CD14-positive monocyte (primary cell): ENCODE measurements at regions not wholly inside any gene's neighbourhood (a gene's known extent, or its start where the extent isn't known, plus 50 kb on each side); places are given as distances from the start of the nearest gene placed in this dataset.

Experiments
- DNase-seq, 3 donors: peaks; one replicate each; pipeline ENCODE4 v3.0.0-alpha.2; 2011 to 2022
- H2AFZ ChIP-seq: 2 replicates; pipeline ENCODE4 v1.6.0; 2012; ENCODE audit warnings: mild to moderate bottlenecking, low read depth, low read length, inconsistent platforms; ENCODE audit not compliant: insufficient read depth, poor library complexity, severe bottlenecking
- H3K27ac ChIP-seq, 2 donors: 1 replicate in 1 of 2; 2 replicates in 1 of 2; pipeline ENCODE4 v1.5.1; 2012 to 2013; ENCODE audit warnings: low read length in 2 of 2, control low read depth in 1 of 2, inconsistent platforms in 1 of 2, low read depth in 1 of 2, mild to moderate bottlenecking in 1 of 2
- H3K27me3 ChIP-seq, 2 donors: one replicate each; pipeline versions ENCODE4 v1.6.0 to v1.6.1; 2011 to 2013; ENCODE audit warnings: low read length in 2 of 2; ENCODE audit not compliant: control insufficient read depth in 2 of 2, insufficient read depth in 2 of 2
- H3K36me3 ChIP-seq, 2 donors: replicated peaks in 1 of 2; 1 replicate in 1 of 2; 2 replicates in 1 of 2; pipeline versions ENCODE4 v1.5.1 to v1.6.1; 2012 to 2013; ENCODE audit warnings: low read length in 2 of 2, control low read depth in 1 of 2, inconsistent platforms in 1 of 2, mild to moderate bottlenecking in 1 of 2; ENCODE audit not compliant: insufficient read depth in 2 of 2, control insufficient read depth in 1 of 2
- H3K4me1 ChIP-seq, 2 donors: 1 replicate in 1 of 2; 2 replicates in 1 of 2; pipeline versions ENCODE4 v1.5.1 to v1.6.1; 2012 to 2013; ENCODE audit warnings: low read length in 2 of 2, control low read depth in 1 of 2, inconsistent platforms in 1 of 2, mild to moderate bottlenecking in 1 of 2, moderate library complexity in 1 of 2; ENCODE audit not compliant: insufficient read depth in 2 of 2, control insufficient read depth in 1 of 2
- H3K4me2 ChIP-seq: replicated peaks from 2 replicates; pipeline ENCODE3; 2012; ENCODE audit warnings: low read length, moderate library complexity, mild to moderate bottlenecking; ENCODE audit not compliant: poor library complexity, severe bottlenecking; ENCODE audit errors: extremely low read depth
- H3K4me3 ChIP-seq, 3 experiments: fragments of 200-600 bp in 1 of 3; sonication (generic) in 1 of 3; replicated peaks in 1 of 3; 1 replicate in 2 of 3; 2 replicates in 1 of 3; pipeline ENCODE4 v1.5.1; 2011 to 2013; ENCODE audit warnings: low read length in 3 of 3, mild to moderate bottlenecking in 3 of 3, control low read depth in 2 of 3, low read depth in 2 of 3, inconsistent platforms in 1 of 3, moderate library complexity in 1 of 3
- H3K79me2 ChIP-seq: 2 replicates; pipeline ENCODE4 v1.6.0; 2012; ENCODE audit warnings: mild to moderate bottlenecking, control low read depth, inconsistent platforms, low read length, moderate library complexity; ENCODE audit not compliant: insufficient read depth
- H3K9ac ChIP-seq: 2 replicates; pipeline ENCODE4 v1.6.0; 2017; ENCODE audit warnings: low read length, mild to moderate bottlenecking; ENCODE audit not compliant: insufficient read depth, poor library complexity, severe bottlenecking
- H3K9me3 ChIP-seq, 2 donors: replicated peaks in 1 of 2; 1 replicate in 1 of 2; 2 replicates in 1 of 2; pipeline versions ENCODE4 v1.5.1 to v1.6.1; 2012 to 2013; ENCODE audit warnings: low read length in 2 of 2, control low read depth in 1 of 2; ENCODE audit not compliant: control insufficient read depth in 1 of 2, insufficient read depth in 1 of 2
- H4K20me1 ChIP-seq: 2 replicates; pipeline ENCODE4 v1.6.0; 2012; ENCODE audit warnings: mild to moderate bottlenecking, low read length, control low read depth, moderate library complexity; ENCODE audit not compliant: insufficient read depth
- H3K27ac Mint-ChIP-seq, 7 donors: one replicate each; pipeline ENCODE4 v1.8.0; 2020; ENCODE audit warnings: mild to moderate bottlenecking in 7 of 7, mixed read lengths in 7 of 7, moderate library complexity in 6 of 7, inconsistent platforms in 2 of 7
- H3K27me3 Mint-ChIP-seq, 3 donors: one replicate each; pipeline ENCODE4 v1.8.0; 2021 to 2022; ENCODE audit warnings: low read depth in 3 of 3, mild to moderate bottlenecking in 3 of 3, mixed read lengths in 3 of 3, moderate library complexity in 3 of 3, inconsistent platforms in 1 of 3
- H3K36me3 Mint-ChIP-seq, 2 donors: one replicate each; pipeline ENCODE4 v1.8.0; 2020; ENCODE audit warnings: mixed read lengths in 2 of 2, inconsistent platforms in 1 of 2, mild to moderate bottlenecking in 1 of 2
- H3K4me1 Mint-ChIP-seq: one replicate; pipeline ENCODE4 v1.8.0; 2020; ENCODE audit warnings: mild to moderate bottlenecking, mixed read lengths
- H3K4me3 Mint-ChIP-seq, 2 donors: one replicate each; pipeline ENCODE4 v1.8.0; 2020; ENCODE audit warnings: mild to moderate bottlenecking in 2 of 2, mixed read lengths in 2 of 2, moderate library complexity in 1 of 2
- H3K9me3 Mint-ChIP-seq, 7 donors: one replicate each; pipeline ENCODE4 v1.8.0; 2020 to 2022; ENCODE audit warnings: mixed read lengths in 7 of 7, mild to moderate bottlenecking in 6 of 7, moderate library complexity in 6 of 7, inconsistent platforms in 2 of 7
- WGBS: methylation state at CpG from one replicate; pipeline ENCODE4 v1.1.5; 2013; ENCODE audit warnings: missing lambda C conversion rate; ENCODE audit not compliant: insufficient coverage; 5-methylcytosine and 5-hydroxymethylcytosine counted together
- intact Hi-C, 2 donors: fragments of 100-400 bp; cut with micrococcal nuclease; formaldehyde crosslinking; loops; one replicate each; pipeline versions ENCODE4 v1.15.0 to v1.15.1; 2023
- TF ChIP-seq, protein P1 (sequence below): fragments of 200-600 bp; IDR thresholded peaks from one replicate; pipeline ENCODE4 v1.8.0; 2022; ENCODE audit warnings: antibody characterized with exemption, mild to moderate bottlenecking

- Mint-ChIP-seq H3K36me3 (no peaks in the 10 kb centered on the region), H3K9me3 (peaks cover 3 to 10% (median 7%) of the 10 kb centered on the region in 7 donors), H3K27me3 (peaks cover 0 to 2% (median 0%) of the 10 kb centered on the region in 3 donors), H3K4me1 (no peaks in the 10 kb centered on the region), H3K27ac (no peak overlapping the region), H3K4me3 (no peak overlapping the region)
- no peaks in the 10 kb centered on the region for H3K27me3 ChIP-seq
- DNase-seq, result no peak
- H3K27ac ChIP-seq, result no peak overlapping the region
- TF ChIP-seq, protein P1, sequence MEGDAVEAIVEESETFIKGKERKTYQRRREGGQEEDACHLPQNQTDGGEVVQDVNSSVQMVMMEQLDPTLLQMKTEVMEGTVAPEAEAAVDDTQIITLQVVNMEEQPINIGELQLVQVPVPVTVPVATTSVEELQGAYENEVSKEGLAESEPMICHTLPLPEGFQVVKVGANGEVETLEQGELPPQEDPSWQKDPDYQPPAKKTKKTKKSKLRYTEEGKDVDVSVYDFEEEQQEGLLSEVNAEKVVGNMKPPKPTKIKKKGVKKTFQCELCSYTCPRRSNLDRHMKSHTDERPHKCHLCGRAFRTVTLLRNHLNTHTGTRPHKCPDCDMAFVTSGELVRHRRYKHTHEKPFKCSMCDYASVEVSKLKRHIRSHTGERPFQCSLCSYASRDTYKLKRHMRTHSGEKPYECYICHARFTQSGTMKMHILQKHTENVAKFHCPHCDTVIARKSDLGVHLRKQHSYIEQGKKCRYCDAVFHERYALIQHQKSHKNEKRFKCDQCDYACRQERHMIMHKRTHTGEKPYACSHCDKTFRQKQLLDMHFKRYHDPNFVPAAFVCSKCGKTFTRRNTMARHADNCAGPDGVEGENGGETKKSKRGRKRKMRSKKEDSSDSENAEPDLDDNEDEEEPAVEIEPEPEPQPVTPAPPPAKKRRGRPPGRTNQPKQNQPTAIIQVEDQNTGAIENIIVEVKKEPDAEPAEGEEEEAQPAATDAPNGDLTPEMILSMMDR, result no peak
- no peaks in the 10 kb centered on the region for H3K36me3 ChIP-seq
- H3K4me2 ChIP-seq, result no peak overlapping the region
- peaks cover 0 to 13% of the 10 kb centered on the region in 2 donors for H3K9me3 ChIP-seq
- intact Hi-C loops, result no loop called here
- H2AFZ ChIP-seq, result no peak overlapping the region
- no peak overlapping the region for H3K9ac ChIP-seq
- H3K4me3 ChIP-seq, result no peak overlapping the region
- H3K79me2 ChIP-seq, result no peaks in the 10 kb centered on the region
- H4K20me1 ChIP-seq, result no peaks in the 10 kb centered on the region
- H3K4me1 ChIP-seq, result no peaks in the 10 kb centered on the region
Observed at GRCh38 chr7:96621932-96622331, 87.7 kb downstream of the SEM1 start.

GRCh38 chr7:96614154-96614867 is 95.3 kb downstream of the SEM1 start:
- Histone ChIP-seq H4K20me1 (no peaks in the 10 kb centered on the region), H3K4me2 (no peak overlapping the region), H2AFZ (no peak overlapping the region), H3K9me3 (peaks cover 0 to 1% of the 10 kb centered on the region in 2 donors), H3K36me3 (no peaks in the 10 kb centered on the region), H3K4me1 (no peaks in the 10 kb centered on the region), H3K9ac (no peak overlapping the region), H3K4me3 (no peak overlapping the region), H3K79me2 (no peaks in the 10 kb centered on the region), H3K27ac (no peak overlapping the region), H3K27me3 (no peaks in the 10 kb centered on the region)
- WGBS, result 100% methylated on average over 2 of the region's 5 CpGs
- Mint-ChIP-seq H3K36me3 (no peaks in the 10 kb centered on the region), H3K9me3 (peaks cover 0 to 9% (median 4%) of the 10 kb centered on the region in 7 donors), H3K4me1 (no peaks in the 10 kb centered on the region), H3K27me3 (peaks cover 1 to 2% (median 2%) of the 10 kb centered on the region in 3 donors), H3K4me3 (no peak overlapping the region), H3K27ac (no peak overlapping the region)
- TF ChIP-seq, protein P1, result no peak
- intact Hi-C loops, result no loop called here
- DNase-seq, result no peak
